ENCODE measurements at regions not wholly inside any gene's neighbourhood (a gene's known extent, or its start where the extent isn't known, plus 50 kb on each side); places are given as distances from the start of the nearest gene placed in this dataset.
"Not testable (repeated sequence)": the region's sequence is repeated elsewhere in the genome, so short reads cannot be mapped to it uniquely, and the experiment has no call there.

DNA sequence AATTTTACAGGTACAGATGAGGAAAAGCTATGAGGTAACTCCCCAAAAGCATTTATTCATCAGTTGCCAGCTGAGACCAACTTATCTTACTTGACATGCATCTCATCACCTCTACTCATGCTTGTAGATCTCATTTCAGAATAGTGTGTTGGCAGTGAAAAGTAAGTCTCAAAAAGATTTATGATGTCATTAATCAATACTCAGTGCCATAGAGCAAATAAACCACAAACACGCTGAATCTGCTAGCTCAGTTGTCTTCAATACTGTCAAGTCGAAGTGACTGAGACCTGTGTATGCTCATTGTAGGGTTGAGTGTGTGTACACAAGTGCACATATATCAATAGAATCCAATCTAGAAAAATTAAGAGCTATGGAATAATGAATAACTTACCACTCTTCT is 413.5 kb downstream of the CNTN3 start:
- TF ChIP-seq POLR2A (IDR thresholded peaks at IDR 0.05; ENCODE audit: low read length) (no peak), GATA1 (IDR thresholded peaks at IDR 0.05; ENCODE audit: low read depth, low read length) (no peak)
- no peak for DNase-seq

DNA sequence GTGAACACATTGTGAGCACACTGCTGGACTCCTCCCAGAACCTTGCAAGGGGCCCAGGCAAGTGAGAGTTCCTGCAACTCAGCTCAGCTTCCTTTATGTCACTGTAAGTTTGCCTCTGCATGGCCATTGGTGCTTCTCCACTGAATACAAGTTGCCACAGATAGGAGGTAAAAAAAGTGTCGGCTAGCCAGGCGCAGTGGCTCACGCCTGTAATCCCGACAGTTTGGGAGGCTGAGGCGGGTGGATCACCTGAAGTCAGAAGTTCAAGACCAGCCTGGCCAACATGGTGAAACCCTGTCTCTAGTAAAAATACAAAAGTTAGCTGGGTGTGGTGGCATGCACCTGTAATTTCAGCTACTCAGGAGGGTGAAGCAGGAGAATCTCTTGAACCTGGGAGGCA is 435.8 kb downstream of the CNTN3 start:
- not testable (repeated sequence) for DNase-seq

DNA sequence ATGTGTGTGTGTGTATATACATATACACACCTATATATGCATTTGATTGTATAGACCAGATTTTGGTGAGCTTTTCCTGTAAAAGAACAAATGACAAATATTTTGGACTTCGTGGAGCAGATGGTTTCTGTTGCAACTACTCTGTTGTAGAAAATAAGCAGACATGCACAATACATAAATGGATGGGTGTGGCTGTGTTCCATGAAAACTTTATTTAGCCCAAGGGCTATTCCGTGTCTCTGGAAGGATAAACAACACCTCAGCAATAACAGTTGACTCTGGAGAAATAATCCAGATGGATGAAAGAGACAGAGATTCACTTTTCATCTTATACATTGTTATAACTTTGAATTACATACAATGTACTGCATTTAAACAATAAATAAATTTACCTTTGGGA is 441.4 kb downstream of the CNTN3 start:
- TF ChIP-seq GATA1 (IDR thresholded peaks at IDR 0.05; ENCODE audit: low read depth, low read length) (no peak), POLR2A (IDR thresholded peaks at IDR 0.05; ENCODE audit: low read length) (no peak)
- no peak for DNase-seq

DNA sequence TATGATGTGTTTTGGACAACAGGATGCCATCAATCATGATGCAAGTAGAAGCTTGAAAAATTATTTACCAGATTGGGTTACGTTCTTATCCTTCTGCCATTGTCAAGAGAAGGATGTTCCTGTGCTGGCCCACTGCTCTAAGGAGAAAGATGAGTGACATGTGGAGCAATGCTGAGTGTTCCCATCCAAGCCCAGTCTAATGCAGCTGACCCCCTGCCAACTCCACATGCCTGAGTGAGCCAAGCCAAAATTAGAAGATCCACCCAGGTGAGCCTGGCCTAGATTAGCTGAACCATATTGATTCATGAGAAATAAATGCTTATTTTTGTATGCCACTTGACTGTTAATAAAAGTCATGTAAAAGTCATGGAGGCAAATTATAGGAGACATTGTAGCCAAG is 446.5 kb downstream of the CNTN3 start:
- TF ChIP-seq POLR2A (IDR thresholded peaks at IDR 0.05; ENCODE audit: low read length) (no peak), GATA1 (IDR thresholded peaks at IDR 0.05; ENCODE audit: low read depth, low read length) (no peak)
- no peak for DNase-seq

DNA sequence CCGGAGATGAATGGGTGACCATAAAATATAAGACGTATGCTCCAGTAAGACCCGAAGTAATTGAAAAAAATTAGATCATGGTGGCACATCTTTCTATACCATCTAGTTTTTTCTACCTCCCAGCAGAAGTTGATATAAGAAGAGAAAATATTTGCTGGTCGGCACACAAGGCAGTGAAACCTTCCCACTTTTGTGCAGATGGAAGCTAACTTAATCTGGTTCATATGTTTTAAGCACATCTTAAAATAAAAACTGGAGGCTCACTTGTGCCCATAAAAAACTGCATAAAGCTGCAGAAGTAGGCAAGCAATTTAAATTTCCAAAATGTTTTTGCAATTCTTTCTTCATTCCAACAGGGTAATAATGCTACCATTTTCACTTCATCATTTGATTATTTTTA is 449.2 kb downstream of the CNTN3 start:
- TF ChIP-seq POLR2A (IDR thresholded peaks at IDR 0.05; ENCODE audit: low read length) (no peak), GATA1 (IDR thresholded peaks at IDR 0.05; ENCODE audit: low read depth, low read length) (no peak)
- no peak for DNase-seq

DNA sequence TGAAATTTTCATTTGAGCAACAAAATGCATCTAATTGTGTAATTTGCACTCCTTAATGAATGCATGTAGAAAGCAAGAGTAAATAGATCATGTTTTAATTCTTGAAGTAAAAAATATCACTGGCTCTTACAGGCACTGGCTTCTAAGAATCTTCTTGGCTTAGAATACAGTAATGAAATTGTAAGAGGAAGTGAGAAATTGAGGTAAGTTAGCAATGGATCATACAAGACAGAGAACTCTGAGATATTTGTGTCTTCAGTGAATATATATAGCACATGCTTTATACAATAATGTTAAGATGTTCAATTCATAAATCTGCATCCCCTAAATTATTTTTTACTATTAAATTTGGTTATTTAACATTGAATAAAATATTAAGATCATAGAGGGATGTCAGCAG is 465.0 kb downstream of the CNTN3 start:
- TF ChIP-seq GATA1 (IDR thresholded peaks at IDR 0.05; ENCODE audit: low read depth, low read length) (no peak), POLR2A (IDR thresholded peaks at IDR 0.05; ENCODE audit: low read length) (no peak)
- DNase-seq, result no peak

DNA sequence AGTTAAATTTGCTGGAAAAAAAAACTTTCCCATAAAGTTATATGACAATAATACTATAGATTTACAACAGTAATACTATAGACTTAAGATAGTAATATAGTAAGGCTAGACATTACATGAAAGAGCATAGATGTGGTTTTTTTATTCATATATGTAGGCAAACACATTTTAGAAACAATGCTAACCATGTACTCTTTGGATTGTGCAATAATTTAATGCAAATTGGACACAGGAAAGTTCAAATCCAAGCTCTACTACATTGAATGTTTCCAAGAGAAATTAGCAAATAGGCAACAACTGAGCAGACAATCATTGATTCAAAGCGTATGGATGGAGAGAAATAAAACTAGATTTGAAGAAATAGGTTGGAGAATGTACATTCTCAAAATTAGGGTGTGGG is 469.2 kb downstream of the CNTN3 start:
- TF ChIP-seq POLR2A (IDR thresholded peaks at IDR 0.05; ENCODE audit: low read length) (no peak), GATA1 (IDR thresholded peaks at IDR 0.05; ENCODE audit: low read depth, low read length) (no peak)
- no peak for DNase-seq

DNA sequence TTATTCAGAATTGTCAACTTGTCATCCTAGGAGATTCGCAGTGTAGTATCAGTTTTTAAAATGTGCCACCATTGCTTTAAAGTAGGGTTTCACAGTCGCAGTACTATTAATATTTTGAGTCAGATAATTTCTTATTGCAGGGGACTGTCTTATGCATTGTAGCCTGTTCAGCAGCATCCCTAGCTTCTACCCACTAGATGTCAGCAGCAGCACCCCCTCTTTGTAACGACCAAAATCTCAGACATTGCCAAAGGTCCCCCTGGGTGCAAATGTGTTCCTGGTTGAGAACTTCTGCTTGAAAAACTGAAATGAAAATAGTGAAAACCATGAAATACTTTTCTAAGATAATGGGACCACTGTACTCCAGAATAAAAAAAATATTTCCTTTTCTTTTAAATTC is 474.8 kb downstream of the CNTN3 start:
- TF ChIP-seq POLR2A (IDR thresholded peaks at IDR 0.05; ENCODE audit: low read length), result no peak
- no peak for TF ChIP-seq GATA1 (IDR thresholded peaks at IDR 0.05; ENCODE audit: low read depth, low read length)
- no peak for DNase-seq

DNA sequence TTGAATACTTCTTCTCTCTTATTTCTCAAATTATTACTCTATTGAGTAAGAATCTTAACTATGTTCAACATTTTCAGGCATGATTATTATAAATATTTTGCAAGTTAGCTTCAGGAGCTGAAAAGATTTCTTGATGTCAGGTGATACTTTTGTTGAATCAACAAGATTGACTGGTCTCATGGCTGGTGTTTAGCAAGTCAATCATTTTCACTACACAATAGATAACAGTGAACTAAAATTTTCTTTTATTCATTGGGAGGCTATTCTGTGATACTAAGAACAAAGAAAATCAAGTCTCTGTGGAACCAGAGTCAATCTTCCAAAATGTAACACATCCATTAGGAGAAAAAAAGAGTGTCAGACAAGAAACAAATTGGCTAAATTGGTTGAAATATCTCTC is 476.7 kb downstream of the CNTN3 start:
- DNase-seq, result no peak
- no peak for TF ChIP-seq GATA1 (IDR thresholded peaks at IDR 0.05; ENCODE audit: low read depth, low read length)
- TF ChIP-seq POLR2A (IDR thresholded peaks at IDR 0.05; ENCODE audit: low read length), result no peak

DNA sequence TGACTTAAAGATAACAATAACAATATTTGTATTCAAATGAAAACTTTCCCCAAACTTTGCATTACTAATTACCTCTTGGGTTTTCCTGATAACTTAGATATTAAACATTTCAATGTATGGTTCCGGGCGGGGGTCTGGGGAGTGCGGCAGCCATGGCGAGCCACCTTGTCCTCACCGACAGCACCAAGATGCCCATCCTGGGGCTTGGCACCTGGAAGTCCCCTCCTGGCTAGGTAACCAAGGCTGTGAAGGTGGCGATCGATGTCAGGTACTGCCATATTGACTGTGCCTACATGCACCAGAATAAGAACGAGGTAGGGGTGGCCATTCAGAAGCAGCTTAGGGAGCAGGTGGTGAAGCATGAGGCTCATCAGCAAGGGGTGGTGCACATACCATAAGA is 478.7 kb downstream of the CNTN3 start:
- no peak for TF ChIP-seq GATA1 (IDR thresholded peaks at IDR 0.05; ENCODE audit: low read depth, low read length)
- DNase-seq, result no peak

DNA sequence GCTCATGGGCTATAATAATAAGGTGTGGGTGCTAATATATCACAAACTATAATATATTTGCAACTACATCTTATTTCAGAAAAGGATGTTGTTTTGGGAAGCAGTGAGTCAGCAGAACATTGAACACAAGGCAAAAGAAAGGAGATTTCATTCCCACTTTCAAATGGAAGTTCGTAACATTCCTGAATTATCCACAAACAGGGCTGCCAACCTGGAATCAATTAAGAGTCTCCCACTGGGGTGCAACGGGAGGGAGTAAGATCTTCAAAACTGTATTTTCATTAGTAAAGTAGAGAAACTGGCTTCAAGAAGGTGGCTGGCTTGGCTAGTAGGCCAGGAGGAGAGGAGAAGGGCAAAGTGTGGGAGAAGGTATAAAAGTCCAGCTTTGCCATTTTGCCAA is 479.6 kb downstream of the CNTN3 start:
- TF ChIP-seq POLR2A (IDR thresholded peaks at IDR 0.05; ENCODE audit: low read length), result no peak
- TF ChIP-seq GATA1 (IDR thresholded peaks at IDR 0.05; ENCODE audit: low read depth, low read length), result no peak
- DNase-seq, result no peak

DNA sequence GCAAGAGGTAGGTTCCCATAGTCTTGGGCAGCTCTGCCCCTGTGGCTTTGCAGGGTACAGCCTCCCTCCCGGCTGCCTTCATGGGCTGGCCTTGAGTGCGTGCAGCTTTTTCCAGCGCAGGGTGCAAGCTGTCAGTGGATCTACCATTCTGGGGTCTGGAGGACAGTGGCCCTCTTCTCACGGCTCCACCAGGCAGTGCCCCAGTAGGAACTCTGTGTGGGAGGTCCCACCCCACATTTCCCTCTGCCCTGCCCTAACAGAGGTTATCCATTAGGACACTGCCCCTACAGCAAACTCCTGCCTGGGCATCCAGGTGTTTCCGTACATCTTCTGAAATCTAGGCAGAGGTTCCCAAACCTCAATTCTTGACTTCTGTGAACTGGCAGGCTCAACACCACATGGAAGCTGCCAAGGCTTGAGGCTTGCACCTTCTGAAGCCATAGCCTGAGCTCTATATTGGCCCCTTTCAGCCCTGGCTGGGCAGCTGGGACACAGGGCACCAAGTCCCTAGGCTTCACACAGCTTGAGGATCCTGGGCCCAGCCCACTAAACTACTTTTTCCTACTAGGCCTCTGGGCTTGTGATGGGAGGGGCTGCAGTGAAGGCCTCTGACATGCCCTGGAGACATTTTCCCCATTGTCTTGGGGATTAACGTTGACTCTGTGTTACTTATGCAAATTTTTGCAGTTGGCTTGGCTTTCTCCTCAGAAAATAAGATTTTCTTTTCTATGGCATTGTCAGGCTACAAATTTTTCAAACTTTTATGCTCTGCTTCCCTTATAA is 482.7 kb downstream of the CNTN3 start:
- DNase-seq, result not testable (repeated sequence)

DNA sequence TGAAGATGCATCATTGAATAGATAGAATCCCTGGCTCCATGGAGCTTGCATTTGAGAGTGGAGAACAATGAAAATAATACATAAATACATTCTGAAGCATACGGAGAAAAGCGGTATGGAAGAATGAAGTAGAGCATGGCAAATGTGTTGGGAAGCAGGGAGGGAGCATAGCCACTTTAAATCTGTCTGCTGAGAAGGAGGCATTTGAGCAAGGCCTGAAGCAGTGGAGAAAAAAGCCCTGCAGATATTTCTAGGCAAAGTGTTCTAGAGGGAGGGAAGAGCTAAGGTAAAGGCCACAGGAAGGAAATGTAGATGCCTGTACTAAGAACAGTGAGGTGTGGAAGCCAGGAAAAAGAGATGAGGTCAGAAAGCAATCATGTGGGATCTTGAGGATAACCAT is 484.8 kb downstream of the CNTN3 start:
- no peak for TF ChIP-seq GATA1 (IDR thresholded peaks at IDR 0.05; ENCODE audit: low read depth, low read length)
- no peak for TF ChIP-seq POLR2A (IDR thresholded peaks at IDR 0.05; ENCODE audit: low read length)
- DNase-seq, result no peak

DNA sequence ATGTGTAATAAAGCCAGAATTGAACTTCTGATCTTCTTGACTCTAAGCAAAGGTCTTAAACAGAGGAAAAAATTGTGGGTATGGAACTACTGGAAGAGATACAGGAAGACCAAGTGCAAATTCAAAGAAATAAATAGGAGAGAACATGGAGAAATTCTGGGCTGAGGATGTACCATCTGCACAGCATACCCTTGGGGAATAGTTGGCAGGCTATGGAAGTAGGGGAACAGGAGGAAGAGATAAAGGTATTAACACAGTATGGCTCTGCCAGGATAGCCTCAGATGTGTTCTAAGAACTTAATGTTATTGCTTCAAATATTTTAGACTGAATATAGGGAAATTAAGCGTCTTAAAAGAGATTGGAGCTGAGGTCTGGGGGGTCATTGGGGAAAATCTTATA is 485.4 kb downstream of the CNTN3 start:
- DNase-seq, result no peak
- TF ChIP-seq GATA1 (IDR thresholded peaks at IDR 0.05; ENCODE audit: low read depth, low read length) (no peak), POLR2A (IDR thresholded peaks at IDR 0.05; ENCODE audit: low read length) (no peak)

DNA sequence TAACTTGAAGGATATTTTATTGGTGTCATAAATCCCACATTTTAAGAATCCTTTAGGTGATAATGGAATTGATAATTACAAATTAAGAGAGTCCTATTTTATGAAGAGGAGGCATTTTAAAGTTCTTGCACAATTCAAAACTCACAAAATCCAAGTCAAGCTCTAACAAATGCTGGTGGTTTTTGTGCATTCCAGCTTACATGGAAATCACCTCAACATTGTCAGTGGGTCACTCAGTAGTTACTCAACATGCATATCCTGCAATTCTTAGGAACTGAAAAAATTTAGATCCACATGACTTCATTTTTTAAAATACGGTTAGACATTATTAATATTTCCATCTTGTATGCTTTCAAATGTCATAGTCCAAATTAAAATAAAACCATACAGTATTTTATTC is 487.2 kb downstream of the CNTN3 start:
- DNase-seq, result no peak
- TF ChIP-seq GATA1 (IDR thresholded peaks at IDR 0.05; ENCODE audit: low read depth, low read length), result no peak
- TF ChIP-seq POLR2A (IDR thresholded peaks at IDR 0.05; ENCODE audit: low read length), result no peak

DNA sequence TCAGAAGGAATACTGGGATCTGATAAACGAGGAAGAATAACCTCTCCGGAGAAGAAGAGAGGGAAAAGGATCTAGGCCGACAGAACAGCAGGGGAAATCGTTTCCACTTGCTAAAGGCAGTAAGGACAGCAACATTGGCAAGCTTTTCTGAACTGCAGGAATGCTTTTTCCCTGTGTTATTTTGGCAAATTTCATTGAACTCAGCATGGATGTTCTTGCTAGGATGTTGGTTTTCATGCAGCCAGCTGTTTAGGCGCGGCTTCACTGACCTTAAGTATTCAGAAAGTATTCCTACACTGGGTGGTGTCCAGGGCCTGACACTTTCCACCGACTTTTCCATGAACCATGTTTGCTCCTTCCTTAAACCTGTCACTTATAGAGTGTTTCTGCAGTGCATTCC is 489.7 kb downstream of the CNTN3 start:
- DNase-seq, result no peak
- TF ChIP-seq GATA1 (IDR thresholded peaks at IDR 0.05; ENCODE audit: low read depth, low read length), result no peak
- TF ChIP-seq POLR2A (IDR thresholded peaks at IDR 0.05; ENCODE audit: low read length), result no peak
